Right lobe of liver (tissue), 4 donors: ENCODE measurements at regions not wholly inside any gene's neighbourhood (a gene's known extent, or its start where the extent isn't known, plus 50 kb on each side); places are given as distances from the start of the nearest gene placed in this dataset.

Experiments
- CTCF ChIP-seq, 4 donors: fragments of 200-600 bp in 3 of 4; fragments of 450-650 bp in 1 of 4; IDR thresholded peaks; one replicate each; pipeline versions ENCODE4 v1.5.1 to v1.8.0; 2016 to 2022; ENCODE audit warnings: antibody characterized with exemption in 4 of 4, mild to moderate bottlenecking in 2 of 4
- POLR2A ChIP-seq: fragments of 450-650 bp; IDR thresholded peaks from one replicate; pipeline ENCODE4 v1.6.1; 2017; ENCODE audit warnings: antibody characterized with exemption, mild to moderate bottlenecking
- donor health status: DM: no; HTN: no; CAD: no.
- donor health status: DM: no; HTN: no; CAD: no.
- donor health status: DM: no; HTN: yes; CAD: no.

GRCh38 chr22:46085828-46086576 is 64.3 kb upstream of the PPARA start:
- no peak for TF ChIP-seq CTCF (IDR thresholded peaks at IDR 0.05)
- no peak for TF ChIP-seq POLR2A
